ENCODE measurements at regions not wholly inside any gene's neighbourhood (a gene's known extent, or its start where the extent isn't known, plus 50 kb on each side); places are given as distances from the start of the nearest gene placed in this dataset.

GRCh38 chr3:74515451-74515850, 99.0 kb downstream of the CNTN3 start:
- Histone ChIP-seq H3K27me3 (no peaks in the 10 kb centered on the region), H3K4me1 (no peaks in the 10 kb centered on the region), H3K9me3 (no peaks in the 10 kb centered on the region), H3K27ac (no peak overlapping the region), H3K4me3 (no peak overlapping the region), H3K36me3 (no peaks in the 10 kb centered on the region)
- no peak for DNase-seq
- 61 to 68% methylated on average over 3 of the region's 3 CpGs for WGBS, 2 donors
- TF ChIP-seq CTCF (IDR thresholded peaks at IDR 0.05) (no peak), POLR2AphosphoS5 (IDR thresholded peaks at IDR 0.05) (no peak), EP300 (IDR thresholded peaks at IDR 0.05) (no peak), POLR2A (IDR thresholded peaks at IDR 0.05) (no peak)
- ATAC-seq (ENCODE audit: low FRiP score in 2 of 2) = no peak

GRCh38 chr3:74511078-74511477, 103.4 kb downstream of the CNTN3 start:
- no peaks in the 10 kb centered on the region for H3K27me3 ChIP-seq
- DNase-seq (no peak), ATAC-seq (ENCODE audit: low FRiP score in 2 of 2) (no peak)
- TF ChIP-seq POLR2AphosphoS5 (IDR thresholded peaks at IDR 0.05) (no peak), EP300 (IDR thresholded peaks at IDR 0.05) (no peak), CTCF (IDR thresholded peaks at IDR 0.05) (no peak), POLR2A (IDR thresholded peaks at IDR 0.05) (no peak)
- no peak overlapping the region for H3K4me3 ChIP-seq
- no peaks in the 10 kb centered on the region for H3K4me1 ChIP-seq
- H3K27ac ChIP-seq = no peak overlapping the region
- H3K9me3 ChIP-seq = no peaks in the 10 kb centered on the region
- H3K36me3 ChIP-seq = no peaks in the 10 kb centered on the region

DNA sequence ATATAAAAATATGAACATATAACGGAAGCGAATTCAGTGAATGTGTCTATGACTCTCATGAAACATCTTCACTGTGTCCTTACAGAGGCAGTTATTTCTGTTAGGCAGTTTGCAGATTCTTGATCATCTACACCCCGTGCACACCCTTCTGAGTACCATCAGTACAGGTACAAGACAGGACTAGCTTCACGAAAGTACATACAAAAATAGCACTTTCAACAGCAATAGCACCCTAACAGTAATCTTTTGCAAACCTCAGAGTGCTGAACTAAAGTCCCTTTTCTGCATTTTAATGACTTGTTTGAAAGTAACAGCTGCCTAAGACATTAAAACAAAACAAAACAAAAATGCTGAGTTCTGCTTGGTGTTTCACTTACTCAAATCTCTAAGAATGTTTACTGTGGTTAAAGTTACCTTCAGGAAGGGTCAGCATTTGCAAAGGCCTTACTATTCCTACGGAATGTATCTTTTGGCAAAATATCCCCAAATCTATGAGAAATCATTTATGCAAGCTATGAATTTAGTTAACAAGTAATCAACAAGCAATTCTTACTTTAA, 104.1 kb downstream of the CNTN3 start:
- TF ChIP-seq CTCF (IDR thresholded peaks at IDR 0.05) (no peak), EP300 (IDR thresholded peaks at IDR 0.05) (no peak), POLR2AphosphoS5 (IDR thresholded peaks at IDR 0.05) (no peak), POLR2A (IDR thresholded peaks at IDR 0.05) (no peak)
- H3K4me1 ChIP-seq = no peaks in the 10 kb centered on the region
- ATAC-seq (ENCODE audit: low FRiP score in 2 of 2) = no peak

DNA sequence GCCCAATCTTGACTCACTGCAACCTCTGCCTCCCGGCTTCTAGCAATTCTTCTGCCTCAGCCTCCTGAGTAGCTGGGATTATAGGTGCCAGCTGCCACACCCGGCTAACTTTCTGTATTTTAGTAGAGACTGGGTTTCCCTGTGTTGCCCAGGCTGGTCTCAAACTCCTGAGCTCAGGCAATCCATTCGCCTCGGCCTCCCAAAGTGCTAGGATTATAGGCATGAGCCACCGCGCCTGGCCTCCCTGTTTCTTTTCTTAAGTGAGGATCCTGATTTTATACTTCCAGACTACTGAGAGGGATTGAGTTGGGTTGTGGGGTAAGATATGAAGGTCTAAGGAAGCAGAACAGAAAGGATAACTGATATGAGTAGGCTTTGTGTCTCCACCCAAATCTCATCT, 106.8 kb downstream of the CNTN3 start:
- H3K9me3 ChIP-seq = no peaks in the 10 kb centered on the region

More for the DNA sequence above, 104.1 kb downstream of the CNTN3 start:
- no peaks in the 10 kb centered on the region for H3K36me3 ChIP-seq
- 74 to 79% methylated on average over 5 of the region's 5 CpGs for WGBS, 2 donors
- H3K4me3 ChIP-seq = no peak overlapping the region
- H3K27me3 ChIP-seq = no peaks in the 10 kb centered on the region
- DNase-seq = no peak
- no peak overlapping the region for H3K27ac ChIP-seq
- no peaks in the 10 kb centered on the region for H3K9me3 ChIP-seq

More for the DNA sequence above, 106.8 kb downstream of the CNTN3 start:
- no peak overlapping the region for H3K27ac ChIP-seq
- no peaks in the 10 kb centered on the region for H3K4me1 ChIP-seq
- 93 to 94% methylated on average over 6 of the region's 6 CpGs for WGBS, 2 donors
- no peak for ATAC-seq (ENCODE audit: low FRiP score in 2 of 2)
- no peaks in the 10 kb centered on the region for H3K27me3 ChIP-seq
- DNase-seq = no peak
- no peaks in the 10 kb centered on the region for H3K36me3 ChIP-seq
- TF ChIP-seq CTCF (IDR thresholded peaks at IDR 0.05) = no peak
- TF ChIP-seq POLR2AphosphoS5 (IDR thresholded peaks at IDR 0.05) = no peak
- TF ChIP-seq POLR2A (IDR thresholded peaks at IDR 0.05) = no peak
- TF ChIP-seq EP300 (IDR thresholded peaks at IDR 0.05) = no peak
- H3K4me3 ChIP-seq = no peak overlapping the region

All from upper lobe of left lung (tissue), 6 donors.